Left hindlimb (tissue), 1 donor: ENCODE measurements at regions not wholly inside any gene's neighbourhood (a gene's known extent, or its start where the extent isn't known, plus 50 kb on each side); places are given as distances from the start of the nearest gene placed in this dataset.

Experiments
- DNase-seq: peaks from one replicate; pipeline ENCODE4 v3.0.0-alpha.2; 2018

GRCh38 chr3:152960684-152961083 lies 125.8 kb downstream of the P2RY1 start:
- DNase-seq, result no peak

GRCh38 chr3:152961323-152961722 lies 126.4 kb downstream of the P2RY1 start:
- no peak for DNase-seq

GRCh38 chr3:152964911-152965609 lies 130.1 kb downstream of the P2RY1 start:
- DNase-seq, result no peak

GRCh38 chr3:152968388-152969024 lies 133.6 kb downstream of the P2RY1 start:
- DNase-seq, result no peak

- DNase-seq, result no peak
Measured at GRCh38 chr3:152969557-152970300, 134.8 kb downstream of the P2RY1 start.

GRCh38 chr3:152970851-152971250 lies 135.9 kb downstream of the P2RY1 start:
- DNase-seq, result no peak

- no peak for DNase-seq
Measured at GRCh38 chr3:152971880-152972279, 136.9 kb downstream of the P2RY1 start.

GRCh38 chr3:152973575-152973974 lies 138.6 kb downstream of the P2RY1 start:
- no peak for DNase-seq

GRCh38 chr3:152976239-152976638 lies 141.3 kb downstream of the P2RY1 start:
- DNase-seq, result no peak

- DNase-seq, result no peak
Measured at GRCh38 chr3:152977366-152977765, 142.4 kb downstream of the P2RY1 start.

- no peak for DNase-seq
Measured at GRCh38 chr3:152978152-152978551, 143.2 kb downstream of the P2RY1 start.

- DNase-seq, result no peak
Measured at GRCh38 chr3:152997526-152997925, 162.6 kb downstream of the P2RY1 start.

- DNase-seq, result no peak
Measured at GRCh38 chr3:152998591-152998990, 163.4 kb upstream of the RAP2B start.

GRCh38 chr3:153000325-153000724 lies 161.7 kb upstream of the RAP2B start:
- DNase-seq, result no peak

GRCh38 chr3:153001210-153002078 lies 160.6 kb upstream of the RAP2B start:
- DNase-seq, result no peak

- DNase-seq, result no peak
Measured at GRCh38 chr3:153003441-153003840, 158.6 kb upstream of the RAP2B start.

- no peak for DNase-seq
Measured at GRCh38 chr3:153003862-153004261, 158.2 kb upstream of the RAP2B start.

- DNase-seq, result no peak
Measured at GRCh38 chr3:153008226-153008625, 153.8 kb upstream of the RAP2B start.

GRCh38 chr3:153023896-153024295 lies 138.1 kb upstream of the RAP2B start:
- no peak for DNase-seq

GRCh38 chr3:153026026-153026425 lies 136.0 kb upstream of the RAP2B start:
- no peak for DNase-seq

GRCh38 chr3:153028381-153028780 lies 133.6 kb upstream of the RAP2B start:
- no peak for DNase-seq

- peak; percentile 79 for DNase-seq
Measured at GRCh38 chr3:153029350-153029749, 132.7 kb upstream of the RAP2B start.

- DNase-seq, result no peak
Measured at GRCh38 chr3:153032891-153033290, 129.1 kb upstream of the RAP2B start.
